ENCODE measurements at regions not wholly inside any gene's neighbourhood (a gene's known extent, or its start where the extent isn't known, plus 50 kb on each side); places are given as distances from the start of the nearest gene placed in this dataset.

- H3K4me2 ChIP-seq (ENCODE audit: low read length): no peak overlapping the region
- no peak overlapping the region for H3K27ac ChIP-seq (ENCODE audit: low read length)
- TF ChIP-seq REST (IDR thresholded peaks at IDR 0.05; ENCODE audit: borderline replicate concordance) (no peak), RAD21 (conservative IDR thresholded peaks at IDR 0.05) (no peak), MXI1 (conservative IDR thresholded peaks at IDR 0.05; ENCODE audit: poor library complexity, severe bottlenecking) (no peak), TAF1 (IDR thresholded peaks at IDR 0.05; ENCODE audit: low read depth) (no peak), EZH2 (IDR thresholded peaks at IDR 0.05; ENCODE audit: borderline replicate concordance, insufficient read depth, low read length, poor library complexity, severe bottlenecking) (no peak)
- no peaks in the 10 kb centered on the region for H3K36me3 ChIP-seq (ENCODE audit: insufficient read depth, low read length)
- no peaks in the 10 kb centered on the region for H3K9me3 ChIP-seq (ENCODE audit: low read length)
- H3K79me2 ChIP-seq (replicated peaks; ENCODE audit: insufficient read depth, low read length): no peaks in the 10 kb centered on the region
- H3K9ac ChIP-seq (ENCODE audit: low read length): no peak overlapping the region
- H3K9me2 ChIP-seq (ENCODE audit: insufficient read depth, low read length): no peaks in the 10 kb centered on the region
- H4K20me1 ChIP-seq (ENCODE audit: insufficient read depth): no peaks in the 10 kb centered on the region
- no peak overlapping the region for H3K4me3 ChIP-seq (ENCODE audit: low read length)
- no peaks in the 10 kb centered on the region for H3F3A ChIP-seq (ENCODE audit: insufficient read depth, low read length, poor library complexity, severe bottlenecking)
- no peaks in the 10 kb centered on the region for H3K27me3 ChIP-seq (ENCODE audit: insufficient read depth, low read depth, low read length)
- no peak overlapping the region for H2AFZ ChIP-seq (ENCODE audit: low read depth, low read length)
Observed at GRCh38 chr5:74092766-74093165, 466.8 kb downstream of the ARHGEF28 start.

GRCh38 chr5:74085782-74086181, 459.8 kb downstream of the ARHGEF28 start:
- no peak overlapping the region for H3K27ac ChIP-seq (ENCODE audit: low read length)
- TF ChIP-seq RAD21 (conservative IDR thresholded peaks at IDR 0.05) (no peak), MXI1 (conservative IDR thresholded peaks at IDR 0.05; ENCODE audit: poor library complexity, severe bottlenecking) (no peak), POLR2AphosphoS5 (IDR thresholded peaks at IDR 0.05) (no peak), TAF1 (IDR thresholded peaks at IDR 0.05; ENCODE audit: low read depth) (no peak), REST (IDR thresholded peaks at IDR 0.05; ENCODE audit: borderline replicate concordance) (no peak), CTCF (IDR thresholded peaks at IDR 0.05; ENCODE audit: poor library complexity, severe bottlenecking) (no peak), EP300 (conservative IDR thresholded peaks at IDR 0.05; ENCODE audit: poor library complexity, severe bottlenecking) (no peak), SMC3 (conservative IDR thresholded peaks at IDR 0.05; ENCODE audit: poor library complexity) (no peak), EZH2 (IDR thresholded peaks at IDR 0.05; ENCODE audit: borderline replicate concordance, insufficient read depth, low read length, poor library complexity, severe bottlenecking) (no peak)
- no peaks in the 10 kb centered on the region for H3K36me3 ChIP-seq (ENCODE audit: insufficient read depth, low read length)
- H3K9me3 ChIP-seq (ENCODE audit: low read length): no peaks in the 10 kb centered on the region
- H3K9me2 ChIP-seq (ENCODE audit: insufficient read depth, low read length): no peaks in the 10 kb centered on the region
- H4K20me1 ChIP-seq (ENCODE audit: insufficient read depth): no peaks in the 10 kb centered on the region
- H3K79me2 ChIP-seq (replicated peaks; ENCODE audit: insufficient read depth, low read length): no peaks in the 10 kb centered on the region
- H3K27me3 ChIP-seq (ENCODE audit: insufficient read depth, low read depth, low read length): no peaks in the 10 kb centered on the region
- no peak overlapping the region for H2AFZ ChIP-seq (ENCODE audit: low read depth, low read length)
- no peak overlapping the region for H3K9ac ChIP-seq (ENCODE audit: low read length)
- no peaks in the 10 kb centered on the region for H3F3A ChIP-seq (ENCODE audit: insufficient read depth, low read length, poor library complexity, severe bottlenecking)
- no peak overlapping the region for H3K4me3 ChIP-seq (ENCODE audit: low read length)
- H3K4me2 ChIP-seq (ENCODE audit: low read length): no peak overlapping the region
